Astrocyte (in vitro differentiated cells and primary cell): ENCODE measurements at regions not wholly inside any gene's neighbourhood (a gene's known extent, or its start where the extent isn't known, plus 50 kb on each side); places are given as distances from the start of the nearest gene placed in this dataset.

Experiments
- DNase-seq: peaks from one replicate; pipeline ENCODE4 v3.0.0-alpha.2; 2010; ENCODE audit warnings: low read depth
- FAIRE-seq: peaks from 2 replicates; lab custom pipeline; 2011; peaks lifted over from hg19 to GRCh38; lab: Jason Lieb, UNC
- H2AFZ ChIP-seq: 2 replicates; pipeline ENCODE4 v1.6.0; 2012; ENCODE audit warnings: low read depth, low read length, inconsistent platforms
- H3K27ac ChIP-seq: 2 replicates; pipeline ENCODE4 v1.5.1; 2011; ENCODE audit warnings: low read depth, low read length, inconsistent platforms
- H3K27me3 ChIP-seq: 2 replicates; pipeline ENCODE4 v1.6.0; 2011; ENCODE audit warnings: low read length, inconsistent platforms; ENCODE audit not compliant: insufficient read depth
- H3K36me3 ChIP-seq: 2 replicates; pipeline ENCODE4 v1.5.1; 2011; ENCODE audit warnings: low read length, inconsistent platforms; ENCODE audit not compliant: insufficient read depth
- H3K4me1 ChIP-seq: 2 replicates; pipeline ENCODE4 v1.5.1; 2011; ENCODE audit warnings: low read length, inconsistent platforms; ENCODE audit not compliant: insufficient read depth
- H3K4me2 ChIP-seq: 2 replicates; pipeline ENCODE4 v1.6.0; 2012; ENCODE audit warnings: low read length, inconsistent platforms
- H3K4me3 ChIP-seq: 2 replicates; pipeline ENCODE4 v1.5.1; 2011; ENCODE audit warnings: low read depth, mild to moderate bottlenecking, low read length, inconsistent platforms; ENCODE audit not compliant: insufficient read depth
- H3K79me2 ChIP-seq: 2 replicates; pipeline ENCODE4 v1.6.0; 2012; ENCODE audit warnings: mild to moderate bottlenecking, low read length, inconsistent platforms; ENCODE audit not compliant: insufficient read depth
- H3K9ac ChIP-seq: 2 replicates; pipeline ENCODE4 v1.6.0; 2012; ENCODE audit warnings: mild to moderate bottlenecking, low read length, inconsistent platforms
- H3K9me3 ChIP-seq: 2 replicates; pipeline ENCODE4 v1.5.1; 2012; ENCODE audit warnings: low read depth, mild to moderate bottlenecking, low read length, inconsistent platforms; ENCODE audit not compliant: insufficient read depth
- H4K20me1 ChIP-seq: 2 replicates; pipeline ENCODE4 v1.6.0; 2012; ENCODE audit warnings: low read length, inconsistent platforms; ENCODE audit not compliant: insufficient read depth
- H3K27ac Mint-ChIP-seq: one replicate; pipeline ENCODE4 v1.8.0; 2021; ENCODE audit warnings: mild to moderate bottlenecking, mixed read lengths; ENCODE audit not compliant: unreplicated experiment
- H3K27me3 Mint-ChIP-seq: one replicate; pipeline ENCODE4 v1.8.0; 2021; ENCODE audit warnings: low read depth, mixed read lengths; ENCODE audit not compliant: unreplicated experiment
- H3K36me3 Mint-ChIP-seq: one replicate; pipeline ENCODE4 v1.8.0; 2021; ENCODE audit warnings: low read depth, mixed read lengths; ENCODE audit not compliant: unreplicated experiment
- H3K4me1 Mint-ChIP-seq: one replicate; pipeline ENCODE4 v1.8.0; 2021; ENCODE audit warnings: low read depth, mixed read lengths; ENCODE audit not compliant: unreplicated experiment
- H3K4me3 Mint-ChIP-seq: one replicate; pipeline ENCODE4 v1.8.0; 2021; ENCODE audit warnings: mild to moderate bottlenecking, moderate library complexity, mixed read lengths; ENCODE audit not compliant: unreplicated experiment
- H3K9me3 Mint-ChIP-seq: one replicate; pipeline ENCODE4 v1.8.0; 2021; ENCODE audit warnings: mild to moderate bottlenecking, mixed read lengths; ENCODE audit not compliant: unreplicated experiment
- EZH2 ChIP-seq: IDR thresholded peaks from 2 replicates; pipeline ENCODE4 v1.6.1; 2012; ENCODE audit warnings: mild to moderate bottlenecking, low read length, inconsistent platforms; ENCODE audit not compliant: insufficient read depth
- TF ChIP-seq, protein P1 (sequence below): IDR thresholded peaks from 2 replicates; pipeline ENCODE4 v1.5.1; 2011; ENCODE audit warnings: low read depth, mild to moderate bottlenecking, inconsistent platforms, low read length, moderate library complexity; ENCODE audit not compliant: insufficient read depth

- H3K27ac ChIP-seq: no peak overlapping the region
- DNase-seq (no peak), FAIRE-seq (no peak)
- H3K79me2 ChIP-seq: no peaks in the 10 kb centered on the region
- no peaks in the 10 kb centered on the region for H3K4me1 ChIP-seq
- Mint-ChIP-seq H3K27me3 (peaks cover 8% of the 10 kb centered on the region), H3K36me3 (no peaks in the 10 kb centered on the region), H3K27ac (no peak overlapping the region), H3K4me1 (peaks cover 12% of the 10 kb centered on the region), H3K4me3 (no peak overlapping the region), H3K9me3 (no peaks in the 10 kb centered on the region)
- no peak overlapping the region for H3K4me3 ChIP-seq
- H3K9ac ChIP-seq: no peak overlapping the region
- H3K4me2 ChIP-seq: no peak overlapping the region
- H2AFZ ChIP-seq: no peak overlapping the region
- no peaks in the 10 kb centered on the region for H3K9me3 ChIP-seq
- peaks cover 3% of the 10 kb centered on the region for H3K27me3 ChIP-seq
- TF ChIP-seq EZH2: no peak
- TF ChIP-seq, protein P1, sequence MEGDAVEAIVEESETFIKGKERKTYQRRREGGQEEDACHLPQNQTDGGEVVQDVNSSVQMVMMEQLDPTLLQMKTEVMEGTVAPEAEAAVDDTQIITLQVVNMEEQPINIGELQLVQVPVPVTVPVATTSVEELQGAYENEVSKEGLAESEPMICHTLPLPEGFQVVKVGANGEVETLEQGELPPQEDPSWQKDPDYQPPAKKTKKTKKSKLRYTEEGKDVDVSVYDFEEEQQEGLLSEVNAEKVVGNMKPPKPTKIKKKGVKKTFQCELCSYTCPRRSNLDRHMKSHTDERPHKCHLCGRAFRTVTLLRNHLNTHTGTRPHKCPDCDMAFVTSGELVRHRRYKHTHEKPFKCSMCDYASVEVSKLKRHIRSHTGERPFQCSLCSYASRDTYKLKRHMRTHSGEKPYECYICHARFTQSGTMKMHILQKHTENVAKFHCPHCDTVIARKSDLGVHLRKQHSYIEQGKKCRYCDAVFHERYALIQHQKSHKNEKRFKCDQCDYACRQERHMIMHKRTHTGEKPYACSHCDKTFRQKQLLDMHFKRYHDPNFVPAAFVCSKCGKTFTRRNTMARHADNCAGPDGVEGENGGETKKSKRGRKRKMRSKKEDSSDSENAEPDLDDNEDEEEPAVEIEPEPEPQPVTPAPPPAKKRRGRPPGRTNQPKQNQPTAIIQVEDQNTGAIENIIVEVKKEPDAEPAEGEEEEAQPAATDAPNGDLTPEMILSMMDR: no peak
- H3K36me3 ChIP-seq: no peaks in the 10 kb centered on the region
- H4K20me1 ChIP-seq: no peaks in the 10 kb centered on the region
These were observed 148.8 kb downstream of the CCNG2 start for GRCh38 chr4:77305766-77306165.

- Mint-ChIP-seq H3K4me3 (no peak overlapping the region), H3K4me1 (peaks cover 11% of the 10 kb centered on the region), H3K36me3 (no peaks in the 10 kb centered on the region), H3K27me3 (peaks cover 8% of the 10 kb centered on the region), H3K27ac (no peak overlapping the region), H3K9me3 (no peaks in the 10 kb centered on the region)
- Histone ChIP-seq H3K9me3 (no peaks in the 10 kb centered on the region), H3K36me3 (no peaks in the 10 kb centered on the region), H3K4me2 (no peak overlapping the region), H3K4me3 (no peak overlapping the region), H2AFZ (no peak overlapping the region), H4K20me1 (no peaks in the 10 kb centered on the region), H3K4me1 (no peaks in the 10 kb centered on the region), H3K79me2 (no peaks in the 10 kb centered on the region), H3K27me3 (peaks cover 5% of the 10 kb centered on the region), H3K27ac (no peak overlapping the region), H3K9ac (no peak overlapping the region)
- DNase-seq (no peak), FAIRE-seq (no peak)
- TF ChIP-seq, protein P1: no peak
- no peak for TF ChIP-seq EZH2
These were observed 149.5 kb downstream of the CCNG2 start for GRCh38 chr4:77306496-77306895.

- TF ChIP-seq, protein P1: peak; percentile 45
- TF ChIP-seq EZH2: no peak
- peak; percentile 3 for DNase-seq
- H3K9me3 Mint-ChIP-seq: no peaks in the 10 kb centered on the region
- Histone ChIP-seq H4K20me1 (no peaks in the 10 kb centered on the region), H3K9ac (no peak overlapping the region), H3K4me2 (no peak overlapping the region), H3K4me3 (no peak overlapping the region), H3K4me1 (no peaks in the 10 kb centered on the region), H3K27ac (no peak overlapping the region), H3K27me3 (peaks cover 7% of the 10 kb centered on the region), H3K36me3 (no peaks in the 10 kb centered on the region), H3K79me2 (no peaks in the 10 kb centered on the region), H3K9me3 (no peaks in the 10 kb centered on the region), H2AFZ (no peak overlapping the region)
- no peak overlapping the region for H3K27ac Mint-ChIP-seq
- no peak for FAIRE-seq
- peaks cover 13% of the 10 kb centered on the region for H3K4me1 Mint-ChIP-seq
- peaks cover 10% of the 10 kb centered on the region for H3K27me3 Mint-ChIP-seq
- H3K4me3 Mint-ChIP-seq: no peak overlapping the region
- H3K36me3 Mint-ChIP-seq: no peaks in the 10 kb centered on the region
These were observed 151.8 kb downstream of the CCNG2 start for GRCh38 chr4:77308843-77309242.
